H9 (cell line): ENCODE measurements at regions not wholly inside any gene's neighbourhood (a gene's known extent, or its start where the extent isn't known, plus 50 kb on each side); places are given as distances from the start of the nearest gene placed in this dataset.

Experiments used
- DNase-seq: peaks from one replicate; pipeline ENCODE4 v3.0.0-alpha.2; 2017
- H2AFZ ChIP-seq: one replicate; pipeline ENCODE4 v1.6.1; 2013; ENCODE audit warnings: mild to moderate bottlenecking, low read length, control low read depth, moderate library complexity
- H2AK5ac ChIP-seq: 2 replicates; pipeline ENCODE4 v1.6.1; 2013; ENCODE audit warnings: low read length, control low read depth, mixed read lengths; ENCODE audit not compliant: insufficient read length
- H2BK120ac ChIP-seq: one replicate; pipeline ENCODE4 v1.6.1; 2013; ENCODE audit warnings: low read depth, mild to moderate bottlenecking, low read length, control low read depth, inconsistent platforms; ENCODE audit not compliant: poor library complexity, severe bottlenecking
- H2BK12ac ChIP-seq: 2 replicates; pipeline ENCODE4 v1.6.1; 2013; ENCODE audit warnings: low read length, control low read depth, mixed read lengths, low read depth; ENCODE audit not compliant: insufficient read length
- H2BK15ac ChIP-seq: 2 replicates; pipeline ENCODE4 v1.6.1; 2013; ENCODE audit warnings: low read depth, low read length, control low read depth
- H2BK20ac ChIP-seq: one replicate; pipeline ENCODE4 v1.6.1; 2013; ENCODE audit warnings: low read depth, mild to moderate bottlenecking, low read length, control low read depth, inconsistent platforms; ENCODE audit not compliant: poor library complexity, severe bottlenecking
- H2BK5ac ChIP-seq: 2 replicates; pipeline ENCODE4 v1.6.1; 2013; ENCODE audit warnings: low read length, control low read depth, mixed read lengths; ENCODE audit not compliant: insufficient read length
- H3K14ac ChIP-seq: 2 replicates; pipeline ENCODE4 v1.6.1; 2013; ENCODE audit warnings: low read length, control low read depth; ENCODE audit not compliant: insufficient read depth
- H3K18ac ChIP-seq: 2 replicates; pipeline ENCODE4 v1.6.1; 2013; ENCODE audit warnings: low read depth, mild to moderate bottlenecking, mixed read lengths, low read length, control low read depth; ENCODE audit not compliant: insufficient read length
- H3K23ac ChIP-seq: 2 replicates; pipeline ENCODE4 v1.6.1; 2013; ENCODE audit warnings: low read length, control low read depth, mixed read lengths, low read depth; ENCODE audit not compliant: insufficient read length
- H3K23me2 ChIP-seq: 2 replicates; pipeline ENCODE4 v1.6.1; 2013; ENCODE audit warnings: low read depth, mild to moderate bottlenecking, mixed read lengths, low read length, control low read depth; ENCODE audit not compliant: insufficient read length, poor library complexity, severe bottlenecking
- H3K27ac ChIP-seq: 2 replicates; pipeline ENCODE4 v1.5.1; 2013; ENCODE audit warnings: low read length, control low read depth, mixed read lengths, low read depth; ENCODE audit not compliant: insufficient read length
- H3K27me3 ChIP-seq: 2 replicates; pipeline ENCODE4 v1.6.1; 2013; ENCODE audit warnings: low read length, control low read depth, inconsistent platforms; ENCODE audit not compliant: insufficient read depth
- H3K4ac ChIP-seq: 2 replicates; pipeline ENCODE4 v1.6.1; 2013; ENCODE audit warnings: low read depth, mild to moderate bottlenecking, control low read depth, inconsistent platforms, low read length, moderate library complexity
- H3K4me1 ChIP-seq: 2 replicates; pipeline ENCODE4 v1.6.1; 2013; ENCODE audit warnings: low read length, control low read depth, inconsistent platforms; ENCODE audit not compliant: insufficient read depth
- H3K4me2 ChIP-seq: 2 replicates; pipeline ENCODE4 v1.6.1; 2013; ENCODE audit warnings: low read length, control low read depth, mixed read lengths; ENCODE audit not compliant: insufficient read length, insufficient read depth
- H3K56ac ChIP-seq: 2 replicates; pipeline ENCODE4 v1.6.1; 2013; ENCODE audit warnings: low read depth, mild to moderate bottlenecking, mixed read lengths, low read length, control low read depth; ENCODE audit not compliant: insufficient read length
- H3K79me1 ChIP-seq: 2 replicates; pipeline ENCODE4 v1.6.1; 2013; ENCODE audit warnings: low read depth, mild to moderate bottlenecking, moderate library complexity, low read length, control low read depth, inconsistent platforms; ENCODE audit not compliant: insufficient read depth, poor library complexity, severe bottlenecking
- H3K79me2 ChIP-seq: 2 replicates; pipeline ENCODE4 v1.6.1; 2013; ENCODE audit warnings: low read length, control low read depth, inconsistent platforms; ENCODE audit not compliant: insufficient read depth
- H3K9ac ChIP-seq: 2 replicates; pipeline ENCODE4 v1.6.1; 2013; ENCODE audit warnings: low read length, control low read depth, mixed read lengths; ENCODE audit not compliant: insufficient read length; ENCODE audit errors: extremely low read depth
- H3K9me3 ChIP-seq: one replicate; pipeline ENCODE4 v1.6.1; 2013; ENCODE audit warnings: low read depth, low read length, inconsistent platforms; ENCODE audit not compliant: control insufficient read depth
- H3T11ph ChIP-seq: one replicate; pipeline ENCODE4 v1.6.1; 2013; ENCODE audit warnings: mild to moderate bottlenecking, low read length, control low read depth, inconsistent platforms
- H4K20me1 ChIP-seq: one replicate; pipeline ENCODE4 v1.6.1; 2013; ENCODE audit not compliant: control insufficient read depth, insufficient read length, insufficient read depth
- H4K5ac ChIP-seq: 2 replicates; pipeline ENCODE4 v1.6.1; 2013; ENCODE audit warnings: low read depth, mild to moderate bottlenecking, mixed read lengths, low read length, control low read depth; ENCODE audit not compliant: insufficient read length
- H4K8ac ChIP-seq: replicated peaks from 2 replicates; pipeline ENCODE4 v1.6.1; 2013; ENCODE audit warnings: low read length, control low read depth, mixed read lengths, low read depth; ENCODE audit not compliant: insufficient read length
- H4K91ac ChIP-seq: 2 replicates; pipeline ENCODE4 v1.6.1; 2013; ENCODE audit warnings: low read depth, mild to moderate bottlenecking, moderate library complexity, mixed read lengths, low read length, control low read depth; ENCODE audit not compliant: insufficient read length
- H3K27ac Mint-ChIP-seq, 3 experiments: 2 replicates in 2 of 3; 3 replicates in 1 of 3; pipeline ENCODE4 v1.8.0; 2020 to 2021; ENCODE audit warnings: mixed read lengths in 3 of 3, mild to moderate bottlenecking in 1 of 3, moderate library complexity in 1 of 3
- H3K27me3 Mint-ChIP-seq: 2 replicates; pipeline ENCODE4 v1.8.0; 2021; ENCODE audit warnings: low read depth, mild to moderate bottlenecking, moderate library complexity, mixed read lengths
- H3K36me3 Mint-ChIP-seq, 3 experiments: 2 replicates in 2 of 3; 3 replicates in 1 of 3; pipeline ENCODE4 v1.8.0; 2020 to 2021; ENCODE audit warnings: low read depth in 3 of 3, mixed read lengths in 3 of 3; ENCODE audit not compliant: insufficient read depth in 1 of 3
- H3K4me1 Mint-ChIP-seq, 2 experiments: 2 replicates each; pipeline ENCODE4 v1.8.0; 2020; ENCODE audit warnings: mixed read lengths in 2 of 2
- H3K4me3 Mint-ChIP-seq, 2 experiments: 2 replicates in 1 of 2; 3 replicates in 1 of 2; pipeline ENCODE4 v1.8.0; 2020 to 2021; ENCODE audit warnings: mild to moderate bottlenecking in 2 of 2, mixed read lengths in 2 of 2, moderate library complexity in 1 of 2
- H3K9me3 Mint-ChIP-seq, 2 experiments: 2 replicates in 1 of 2; 3 replicates in 1 of 2; pipeline ENCODE4 v1.8.0; 2020; ENCODE audit warnings: mild to moderate bottlenecking in 2 of 2, mixed read lengths in 2 of 2, moderate library complexity in 1 of 2
- WGBS: extraction: QIAGEN DNeasy Blood & Tissue Kit; methylation state at CpG from one replicate; pipeline ENCODE4 v1.1.7; 2013; ENCODE audit warnings: missing lambda C conversion rate, low lambda C conversion rate, mixed read lengths; ENCODE audit not compliant: insufficient read length; ENCODE audit errors: extremely low coverage; 5-methylcytosine and 5-hydroxymethylcytosine counted together
- TF ChIP-seq, protein P1 (sequence below): fragments of 200-600 bp; sonication (generic); conservative IDR thresholded peaks from 3 replicates; pipeline ENCODE4 v1.8.0; 2021; ENCODE audit warnings: antibody characterized with exemption, mild to moderate bottlenecking

DNA sequence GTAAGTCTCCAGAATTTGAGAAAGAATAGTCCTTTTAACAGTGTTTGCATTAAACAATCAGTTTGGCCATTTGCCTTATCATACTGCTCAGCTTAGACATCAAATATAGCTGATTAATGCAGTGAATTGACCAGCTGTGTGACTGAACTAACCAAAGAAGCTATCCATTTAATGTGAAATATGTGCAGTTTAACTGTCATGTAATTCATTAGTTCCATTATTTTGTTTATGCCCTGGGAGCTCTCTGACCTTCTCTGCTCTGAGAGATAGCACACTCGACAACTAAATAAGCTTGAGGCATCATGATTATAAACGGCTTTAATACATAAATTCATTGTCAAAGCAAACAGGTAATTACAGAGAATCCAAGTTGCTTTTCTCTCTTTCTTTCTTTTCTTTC, 324.3 kb upstream of the PCDH7 start:
- Mint-ChIP-seq H3K4me3 (no peak overlapping the region), H3K27me3 (no peaks in the 10 kb centered on the region), H3K4me1 (peaks cover 3 to 7% of the 10 kb centered on the region in 2 experiments; a peak in 3 of 4 replicates), H3K27ac (no peak overlapping the region), H3K9me3 (peaks cover 4 to 5% of the 10 kb centered on the region in 2 experiments; a peak in 3 of 5 replicates), H3K36me3 (peaks cover 0 to 5% (median 4%) of the 10 kb centered on the region in 3 experiments; a peak in 2 of 7 replicates)
- Histone ChIP-seq H3K4me2 (no peak overlapping the region), H2AFZ (no peak overlapping the region), H2BK12ac (no peak overlapping the region), H3K79me2 (no peaks in the 10 kb centered on the region), H4K8ac (no peak overlapping the region), H3K9me3 (no peaks in the 10 kb centered on the region), H3K23ac (no peak overlapping the region), H3K18ac (no peak overlapping the region), H3K9ac (no peak overlapping the region), H3T11ph (no peak overlapping the region), H4K5ac (no peak overlapping the region), H4K91ac (no peak overlapping the region), H2BK15ac (no peak overlapping the region), H3K4ac (no peak overlapping the region), H2BK5ac (no peak overlapping the region), H2BK20ac (no peak overlapping the region), H4K20me1 (no peaks in the 10 kb centered on the region), H3K4me1 (no peaks in the 10 kb centered on the region), H2AK5ac (no peak overlapping the region), H2BK120ac (no peak overlapping the region), H3K14ac (no peak overlapping the region), H3K27ac (no peak overlapping the region), H3K79me1 (no peaks in the 10 kb centered on the region), H3K27me3 (no peaks in the 10 kb centered on the region), H3K56ac (no peak overlapping the region), H3K23me2 (no peaks in the 10 kb centered on the region)
- TF ChIP-seq, protein P1, sequence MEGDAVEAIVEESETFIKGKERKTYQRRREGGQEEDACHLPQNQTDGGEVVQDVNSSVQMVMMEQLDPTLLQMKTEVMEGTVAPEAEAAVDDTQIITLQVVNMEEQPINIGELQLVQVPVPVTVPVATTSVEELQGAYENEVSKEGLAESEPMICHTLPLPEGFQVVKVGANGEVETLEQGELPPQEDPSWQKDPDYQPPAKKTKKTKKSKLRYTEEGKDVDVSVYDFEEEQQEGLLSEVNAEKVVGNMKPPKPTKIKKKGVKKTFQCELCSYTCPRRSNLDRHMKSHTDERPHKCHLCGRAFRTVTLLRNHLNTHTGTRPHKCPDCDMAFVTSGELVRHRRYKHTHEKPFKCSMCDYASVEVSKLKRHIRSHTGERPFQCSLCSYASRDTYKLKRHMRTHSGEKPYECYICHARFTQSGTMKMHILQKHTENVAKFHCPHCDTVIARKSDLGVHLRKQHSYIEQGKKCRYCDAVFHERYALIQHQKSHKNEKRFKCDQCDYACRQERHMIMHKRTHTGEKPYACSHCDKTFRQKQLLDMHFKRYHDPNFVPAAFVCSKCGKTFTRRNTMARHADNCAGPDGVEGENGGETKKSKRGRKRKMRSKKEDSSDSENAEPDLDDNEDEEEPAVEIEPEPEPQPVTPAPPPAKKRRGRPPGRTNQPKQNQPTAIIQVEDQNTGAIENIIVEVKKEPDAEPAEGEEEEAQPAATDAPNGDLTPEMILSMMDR = no peak
- DNase-seq = no peak
- WGBS = no CpG with 5 or more reads among the region's 2 CpGs
